Daoy (cell line): ENCODE measurements at regions not wholly inside any gene's neighbourhood (a gene's known extent, or its start where the extent isn't known, plus 50 kb on each side); places are given as distances from the start of the nearest gene placed in this dataset.
A peak's percentile ranks its signal among the peaks of the same experiment; 100 is the strongest.

Experiments used
- DNase-seq: peaks from one replicate; pipeline ENCODE4 v3.0.0-alpha.2; 2015; ENCODE audit warnings: low read depth

GRCh38 chr5:103428411-103428871, 134.1 kb downstream of the NUDT12 start:
- DNase-seq: peak; percentile 95

DNA sequence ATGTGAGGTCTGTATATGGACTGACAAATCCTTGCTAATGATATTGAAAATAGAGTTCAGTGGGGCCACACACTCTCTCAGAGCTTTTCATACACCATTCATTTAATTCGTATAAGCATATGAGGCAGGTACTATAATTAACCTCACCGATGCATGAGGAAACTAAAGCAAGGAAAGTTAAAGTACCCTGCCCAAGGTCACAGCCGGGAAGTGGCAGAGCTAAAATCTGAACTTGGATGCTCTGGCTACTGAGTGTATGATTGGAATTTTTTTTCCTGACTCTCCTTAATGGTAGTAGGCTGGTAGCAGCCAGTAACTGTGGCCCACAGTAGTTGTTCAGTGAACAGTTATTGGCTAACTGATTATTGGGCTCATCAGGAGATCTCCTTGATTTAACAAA, 135.3 kb downstream of the NUDT12 start:
- DNase-seq: no peak

DNA sequence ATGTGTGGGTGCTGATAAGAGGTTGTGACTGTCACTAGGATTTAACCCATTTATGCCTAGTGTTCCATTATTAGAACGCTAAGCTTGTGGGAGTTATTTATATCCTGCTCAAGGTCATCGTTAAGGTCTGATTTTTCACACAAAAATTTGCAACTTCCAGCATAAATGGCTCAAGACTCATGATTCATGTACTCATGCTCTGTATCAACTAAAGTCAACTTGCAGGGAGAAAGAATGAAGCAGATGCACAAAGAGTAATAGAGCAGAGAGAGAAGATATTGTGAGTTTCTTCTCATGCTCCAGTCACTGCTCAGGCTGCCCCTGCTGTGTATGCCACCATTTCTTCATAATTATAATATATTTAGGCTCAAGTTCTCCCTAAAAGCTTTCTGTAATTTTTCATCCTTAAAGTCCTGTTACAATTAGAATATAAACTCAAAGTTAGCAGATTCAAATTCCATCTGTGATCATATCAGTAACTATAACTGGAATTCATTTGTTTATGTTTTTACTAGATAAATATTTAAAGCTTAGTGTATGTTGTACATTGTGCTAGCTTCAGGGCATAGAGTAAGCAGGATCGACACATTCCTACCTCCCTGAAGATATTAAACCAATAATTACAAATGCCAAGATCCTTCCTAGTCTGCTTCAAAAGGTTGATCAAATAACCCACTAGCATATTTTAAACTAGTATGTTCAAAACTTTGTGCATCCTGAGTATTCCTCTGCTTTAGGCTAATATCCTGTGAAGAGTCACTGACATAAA, 136.7 kb downstream of the NUDT12 start:
- no peak for DNase-seq

DNA sequence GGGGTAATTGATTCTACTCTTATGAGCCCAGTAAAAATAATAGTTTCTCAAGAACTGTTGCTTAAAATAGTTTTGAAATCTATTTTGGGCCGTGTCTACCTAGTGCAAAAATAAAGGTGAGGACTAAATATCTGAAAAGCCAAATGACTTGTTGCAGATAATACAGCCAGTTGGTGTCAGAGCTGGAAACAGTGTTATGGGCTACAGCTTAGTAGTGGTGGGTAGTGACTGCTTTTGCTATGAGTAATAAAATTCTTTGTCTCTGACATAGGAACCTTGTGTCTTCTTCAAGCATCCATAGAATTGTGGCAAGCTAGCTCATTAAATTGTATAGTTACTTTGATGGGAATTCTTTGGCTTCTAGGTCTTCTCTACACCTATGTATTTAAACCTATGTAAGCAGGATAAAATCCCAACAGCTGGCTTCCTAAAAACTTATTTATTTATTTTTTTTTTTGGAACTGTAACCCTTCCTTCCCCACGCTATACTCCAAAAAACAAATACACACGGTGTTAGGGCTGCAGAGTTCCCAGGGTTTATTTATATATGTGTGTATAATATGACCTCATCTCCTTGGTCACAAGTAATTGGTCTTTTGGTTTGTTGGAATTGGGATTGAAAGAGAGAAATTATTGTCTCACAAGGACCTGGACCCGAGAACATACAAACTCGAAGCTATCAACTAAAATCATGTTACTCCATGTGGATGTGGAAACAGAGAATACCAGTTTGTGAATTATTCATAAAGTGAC, 138.0 kb downstream of the NUDT12 start:
- peak; percentile 62 for DNase-seq

DNA sequence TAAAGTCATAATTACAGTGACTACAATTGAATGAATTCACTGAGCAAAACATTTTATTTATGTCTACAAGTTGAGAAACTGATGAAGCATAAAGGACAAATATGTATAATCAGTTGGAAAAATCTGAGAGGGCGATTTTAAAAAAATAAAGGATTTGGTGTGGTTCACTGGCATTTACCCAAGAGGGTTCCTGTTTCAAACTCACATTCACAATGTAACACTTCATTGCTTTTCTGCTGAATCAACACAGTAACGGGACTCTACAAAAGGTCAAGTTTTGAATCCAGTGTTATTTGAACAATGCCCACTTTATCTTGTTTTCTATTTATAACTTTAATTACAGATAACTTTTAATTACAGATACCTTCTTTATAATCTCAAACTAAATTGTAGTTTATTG, 138.6 kb downstream of the NUDT12 start:
- peak; percentile 29 for DNase-seq

GRCh38 chr5:103422756-103423155, 139.8 kb downstream of the NUDT12 start:
- DNase-seq: no peak

DNA sequence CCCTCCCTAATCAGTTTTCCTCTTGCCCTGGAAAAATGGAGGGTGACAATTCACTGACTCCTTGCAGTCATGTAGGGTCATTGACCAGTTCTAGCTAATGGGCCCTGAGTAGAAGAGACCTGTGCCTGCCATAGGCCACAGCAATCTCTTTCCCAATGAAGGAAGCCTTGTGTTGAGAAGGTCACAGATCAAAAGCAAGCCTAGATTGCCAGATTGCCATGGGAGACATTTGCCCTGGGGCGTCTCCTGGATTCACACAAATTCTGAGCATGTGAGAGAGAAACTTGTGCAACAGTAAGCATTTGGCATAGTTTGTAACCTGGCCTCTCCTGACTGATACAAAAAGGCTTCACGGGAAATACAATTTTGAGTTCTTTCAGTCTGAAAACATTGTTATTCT, 148.0 kb downstream of the NUDT12 start:
- no peak for DNase-seq

GRCh38 chr5:103411711-103412110, 150.9 kb downstream of the NUDT12 start:
- no peak for DNase-seq

DNA sequence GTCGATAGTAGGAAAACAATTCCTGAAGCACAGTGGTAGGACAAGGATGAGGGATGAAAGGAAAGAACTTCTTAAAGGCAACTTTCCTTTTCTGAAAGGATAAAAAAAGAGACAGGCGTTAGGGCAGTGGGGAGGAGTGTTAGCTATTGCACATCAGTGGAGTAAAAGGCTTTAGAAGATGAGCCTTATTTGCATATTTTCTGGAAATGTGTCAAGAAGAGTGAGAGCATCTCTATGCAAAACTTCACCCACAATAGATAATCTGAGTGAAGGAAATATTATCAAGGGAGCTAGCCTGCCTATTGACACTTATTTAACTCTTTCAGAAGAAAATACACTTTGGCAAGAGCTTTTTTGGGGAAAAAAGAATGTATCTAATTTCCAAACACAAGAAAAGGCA, 151.6 kb downstream of the MACIR start:
- no peak for DNase-seq

GRCh38 chr5:103409013-103409670, 150.6 kb downstream of the MACIR start:
- DNase-seq: no peak

DNA sequence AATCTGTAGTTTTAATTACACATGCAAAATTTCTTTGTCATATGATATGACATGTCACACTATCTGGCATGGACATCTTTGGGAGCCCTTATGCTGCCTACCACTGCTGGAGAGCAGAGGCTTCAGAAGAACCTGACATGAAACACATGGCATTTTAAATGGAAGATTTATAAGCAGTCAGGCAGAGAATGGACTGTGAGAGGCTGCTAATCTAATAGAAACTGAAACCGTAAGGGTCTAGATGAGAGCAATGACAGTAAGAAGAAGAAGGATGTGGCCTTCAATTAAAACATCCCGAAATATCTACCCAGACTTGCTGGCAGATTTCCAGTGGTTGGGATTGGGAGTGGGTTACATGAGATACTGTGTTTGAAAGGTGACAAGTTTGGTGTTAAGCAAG, 149.8 kb downstream of the MACIR start:
- no peak for DNase-seq

DNA sequence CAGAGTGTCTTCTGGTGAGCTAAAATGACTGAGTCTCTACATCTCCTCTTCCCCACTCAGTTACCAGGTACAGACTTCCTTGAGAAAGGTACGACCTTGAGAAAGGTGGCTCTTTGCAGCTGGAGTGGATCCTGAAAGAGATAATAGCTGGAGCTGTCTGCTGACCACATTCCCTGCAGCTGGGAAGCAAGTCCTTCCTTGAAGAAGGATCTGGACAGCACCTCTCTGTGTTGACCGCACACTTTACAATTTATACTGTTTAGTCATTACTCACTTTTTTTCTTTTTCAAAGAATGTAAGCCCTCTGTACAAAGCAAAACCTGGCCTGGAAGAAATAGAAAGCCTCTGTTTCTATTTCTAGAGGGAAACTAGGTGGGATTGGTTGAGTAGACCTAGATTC, 148.8 kb downstream of the MACIR start:
- DNase-seq: no peak

DNA sequence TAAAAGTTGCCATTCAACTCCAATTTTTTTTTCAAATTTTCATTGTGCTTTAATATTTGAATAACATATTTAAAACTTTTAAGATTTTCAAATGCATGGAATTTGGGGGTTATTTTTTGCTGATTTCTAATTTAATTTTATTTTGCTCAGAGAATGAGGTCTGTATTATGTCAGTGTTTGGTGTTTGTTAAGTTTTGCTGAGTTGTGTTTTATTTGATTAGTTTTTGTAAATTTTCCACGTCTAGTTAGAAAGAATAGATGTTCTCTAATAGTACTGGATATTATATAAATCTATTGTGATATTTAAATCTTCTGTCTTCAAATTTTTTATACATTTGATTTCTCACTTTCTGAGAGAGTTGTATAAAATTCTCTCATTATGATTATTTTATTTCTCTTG, 145.9 kb downstream of the MACIR start:
- DNase-seq: no peak

GRCh38 chr5:103402851-103403250, 144.3 kb downstream of the MACIR start:
- DNase-seq: no peak

DNA sequence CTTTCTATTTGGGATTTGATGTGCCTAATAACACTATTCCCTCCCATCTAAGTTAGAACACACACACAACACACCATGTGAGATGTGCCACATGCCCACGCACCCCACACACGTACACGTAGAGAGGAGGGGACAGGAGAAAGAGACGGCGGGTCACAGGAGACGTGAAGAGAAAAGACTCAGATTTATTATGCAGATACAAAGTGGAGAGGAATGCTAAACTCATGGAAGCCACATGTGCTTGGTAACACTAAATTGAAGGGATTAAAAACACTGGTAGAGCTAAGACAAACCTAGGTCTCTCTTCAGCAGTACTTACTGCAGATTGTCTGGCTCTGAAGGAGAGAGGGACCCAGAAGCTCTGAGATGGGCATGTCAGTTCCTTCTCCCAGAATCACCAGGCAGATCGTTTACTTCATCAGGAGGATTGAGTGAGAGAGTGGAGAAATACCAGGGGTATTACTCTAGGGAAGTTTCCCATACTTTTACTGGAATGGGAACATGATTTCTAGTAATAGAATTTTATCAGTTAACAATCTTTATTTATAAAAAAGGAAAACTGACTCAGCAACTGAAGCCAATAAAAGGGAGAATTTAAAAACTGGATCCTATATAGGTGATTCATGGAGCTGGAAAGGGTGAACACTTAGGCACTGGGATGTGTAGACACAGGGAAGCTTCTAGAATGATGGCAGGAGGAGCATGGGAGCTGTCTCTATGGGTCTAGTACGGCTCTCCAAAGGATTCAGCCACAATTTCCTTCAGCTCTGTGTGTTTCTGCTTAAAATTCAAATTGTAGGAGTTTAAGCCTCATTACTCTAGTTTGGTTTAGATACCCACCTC, 139.4 kb downstream of the MACIR start:
- DNase-seq: no peak

DNA sequence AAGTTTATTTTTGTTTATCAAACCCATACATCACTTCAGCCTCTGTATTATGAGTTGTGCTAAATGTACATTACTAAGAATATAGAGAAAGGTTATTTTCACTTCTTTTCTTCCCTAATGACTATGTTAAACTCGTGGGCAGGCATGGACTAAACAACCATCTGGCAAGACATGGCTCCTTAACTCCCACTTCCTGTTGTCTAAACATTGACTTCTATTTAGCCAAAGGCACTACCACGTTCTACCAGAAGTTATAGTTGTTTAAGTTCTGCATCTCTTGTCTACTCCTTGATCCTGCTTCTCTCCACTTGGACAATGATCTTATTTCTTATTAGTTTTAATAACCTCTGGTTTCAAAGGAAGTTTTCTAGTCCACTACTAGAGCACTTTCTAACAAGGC, 136.1 kb downstream of the MACIR start:
- DNase-seq: no peak

- DNase-seq: no peak
These were observed 134.7 kb downstream of the MACIR start for GRCh38 chr5:103393101-103393754.

- no peak for DNase-seq
These were observed 133.1 kb downstream of the MACIR start for GRCh38 chr5:103391659-103392058.

DNA sequence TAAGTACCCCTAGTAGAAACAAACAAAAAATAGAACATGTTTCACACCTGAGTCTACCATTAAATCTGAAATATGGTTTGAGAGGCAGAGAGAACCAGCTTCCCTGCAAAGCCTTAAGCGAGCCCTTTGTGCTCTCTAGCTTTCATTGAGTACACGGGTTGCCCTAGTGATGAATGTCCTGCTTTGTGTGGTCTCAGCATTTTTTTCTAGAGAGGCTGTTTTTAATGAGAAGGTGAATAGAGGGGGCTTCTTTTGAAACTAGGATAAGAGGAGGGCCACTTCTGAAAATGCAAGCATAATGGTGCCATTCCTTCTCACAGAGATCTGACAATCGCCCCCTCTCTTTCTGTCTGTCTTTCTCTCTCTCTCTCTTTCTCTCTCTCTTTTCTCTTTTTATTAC, 131.3 kb downstream of the MACIR start:
- DNase-seq: no peak

DNA sequence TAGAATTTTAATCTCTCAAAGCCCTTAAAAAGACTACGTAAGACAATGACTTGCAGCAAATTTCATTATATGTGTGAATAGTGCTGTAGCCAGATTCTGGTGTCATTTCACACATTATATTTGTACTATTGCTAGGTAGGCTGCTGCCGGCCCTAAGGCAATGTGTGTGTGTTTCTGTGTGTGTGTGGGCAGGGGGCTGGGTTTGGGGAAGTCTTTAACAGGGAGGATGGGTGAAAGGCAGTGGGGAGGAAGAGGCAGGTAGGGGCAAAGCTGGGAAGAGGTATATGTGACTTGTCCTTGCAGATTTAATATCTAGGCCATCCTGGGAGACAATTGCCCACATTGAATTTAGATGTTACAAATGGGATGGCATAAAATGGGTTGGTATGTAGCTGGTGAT, 130.8 kb downstream of the MACIR start:
- no peak for DNase-seq

DNA sequence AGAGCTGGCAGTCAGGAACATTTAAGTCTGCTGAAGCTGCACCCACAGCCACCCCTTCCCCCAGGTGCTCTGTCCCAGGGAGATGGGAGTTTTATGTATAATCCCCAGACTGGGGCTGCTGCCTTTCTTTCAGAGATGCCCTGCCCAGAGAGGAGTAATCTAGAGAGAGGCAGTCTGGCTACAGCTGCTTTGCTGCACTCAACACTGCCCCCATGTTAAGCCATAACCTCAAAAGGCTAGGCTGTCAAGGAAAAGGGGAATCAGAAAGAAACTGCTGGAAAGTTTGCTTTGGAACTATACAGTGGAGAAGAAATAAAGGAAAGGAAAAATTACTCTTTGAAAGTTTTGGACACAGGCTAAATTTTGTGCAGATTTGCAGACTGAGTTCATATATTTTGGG, 127.2 kb downstream of the MACIR start:
- DNase-seq: no peak
